IMR-90 (cell line): ENCODE measurements at regions not wholly inside any gene's neighbourhood (a gene's known extent, or its start where the extent isn't known, plus 50 kb on each side); places are given as distances from the start of the nearest gene placed in this dataset.
"Not testable (repeated sequence)": the region's sequence is repeated elsewhere in the genome, so short reads cannot be mapped to it uniquely, and the experiment has no call there.

Experiments
- ATAC-seq: fragments of 200-7000 bp; cut with Tn5 transposase; 2 replicates; pipeline ENCODE4 v1.9.1; 2020; ENCODE audit warnings: low read depth, mild to moderate bottlenecking, moderate library complexity
- BruUV-seq: library from RNA; stranded (reverse); fragments of 400-500 nt; replicated peaks from 2 replicates; lab custom pipeline; 2021; lab: Mats Ljungman, UMichigan
- CTCF ChIA-PET: fragments of 300-600 bp; formaldehyde crosslinking; extraction: SDS; loops from one replicate; lab custom pipeline; 2021; ENCODE audit warnings: antibody characterized with exemption; lab: Yijun Ruan, JAX
- POLR2A ChIA-PET: fragments of 300-600 bp; sonication (Branson Sonifier 250); formaldehyde crosslinking; loops from one replicate; lab custom pipeline; 2022; ENCODE audit warnings: antibody characterized with exemption; ENCODE audit not compliant: unreplicated experiment; lab: Charles Lee
- DNase-seq: peaks from one replicate; pipeline ENCODE4 v3.0.0; 2013
- H2AFZ ChIP-seq: replicated peaks from 2 replicates; pipeline ENCODE3; 2013; ENCODE audit warnings: low read length, mild to moderate bottlenecking; ENCODE audit not compliant: poor library complexity
- H2AK5ac ChIP-seq: 2 replicates; pipeline ENCODE4 v1.6.1; 2013; ENCODE audit warnings: low read depth, low read length, inconsistent platforms
- H2AK9ac ChIP-seq: replicated peaks from 2 replicates; pipeline ENCODE3; 2013; ENCODE audit warnings: mild to moderate bottlenecking, low read depth, low read length, moderate library complexity; ENCODE audit not compliant: poor library complexity
- H2BK120ac ChIP-seq: 2 replicates; pipeline ENCODE4 v1.6.1; 2013; ENCODE audit warnings: low read depth, low read length, inconsistent platforms
- H2BK15ac ChIP-seq: 3 replicates; pipeline ENCODE4 v1.6.1; 2013; ENCODE audit warnings: low read depth, low read length, inconsistent platforms
- H2BK20ac ChIP-seq: 2 replicates; pipeline ENCODE4 v1.6.1; 2013; ENCODE audit warnings: low read depth, mild to moderate bottlenecking, inconsistent platforms, low read length, moderate library complexity
- H2BK5ac ChIP-seq: 2 replicates; pipeline ENCODE4 v1.6.1; 2013; ENCODE audit warnings: mild to moderate bottlenecking, low read depth, low read length, inconsistent platforms; ENCODE audit not compliant: poor library complexity, severe bottlenecking
- H3K14ac ChIP-seq: replicated peaks from 2 replicates; pipeline ENCODE4 v1.6.1; 2013; ENCODE audit warnings: low read depth, low read length, inconsistent platforms
- H3K18ac ChIP-seq: 2 replicates; pipeline ENCODE4 v1.6.1; 2013; ENCODE audit warnings: low read depth, low read length, control low read depth
- H3K23ac ChIP-seq: 2 replicates; pipeline ENCODE4 v1.6.1; 2013; ENCODE audit warnings: low read depth, low read length, inconsistent platforms
- H3K27ac ChIP-seq: 2 replicates; pipeline ENCODE4 v1.5.1; 2013; ENCODE audit warnings: mild to moderate bottlenecking, control low read depth, low read length; ENCODE audit not compliant: insufficient read depth
- H3K27me3 ChIP-seq: 2 replicates; pipeline ENCODE4 v1.6.1; 2013; ENCODE audit warnings: low read length; ENCODE audit not compliant: control insufficient read depth, insufficient read depth
- H3K36me3 ChIP-seq: 2 replicates; pipeline ENCODE4 v1.6.1; 2013; ENCODE audit warnings: low read length, mixed read lengths; ENCODE audit not compliant: control insufficient read depth, insufficient read depth
- H3K4ac ChIP-seq: 2 replicates; pipeline ENCODE4 v1.6.1; 2013; ENCODE audit warnings: low read depth, low read length, inconsistent platforms
- H3K4me1 ChIP-seq: 2 replicates; pipeline ENCODE4 v1.6.1; 2013; ENCODE audit warnings: low read length, mixed read lengths; ENCODE audit not compliant: control insufficient read depth, insufficient read depth
- H3K4me2 ChIP-seq: 2 replicates; pipeline ENCODE4 v1.6.1; 2013; ENCODE audit warnings: low read depth, mild to moderate bottlenecking, control low read depth, low read length, moderate library complexity
- H3K4me3 ChIP-seq: 2 replicates; pipeline ENCODE4 v1.5.1; 2013; ENCODE audit warnings: low read depth, mild to moderate bottlenecking, control low read depth, low read length, moderate library complexity; ENCODE audit not compliant: insufficient read depth
- H3K56ac ChIP-seq: 2 replicates; pipeline ENCODE4 v1.6.1; 2013; ENCODE audit warnings: low read length, inconsistent platforms; ENCODE audit not compliant: insufficient read depth; ENCODE audit errors: extremely low read depth
- H3K79me1 ChIP-seq, 2 experiments: 2 replicates each; pipeline ENCODE4 v1.6.1; 2013; ENCODE audit warnings: low read length in 2 of 2, inconsistent platforms in 1 of 2, low read depth in 1 of 2
- H3K9ac ChIP-seq: 2 replicates; pipeline ENCODE4 v1.6.1; 2013; ENCODE audit warnings: low read depth, low read length, control low read depth
- H3K9me1 ChIP-seq: 2 replicates; pipeline ENCODE4 v1.6.1; 2013; ENCODE audit warnings: low read length, inconsistent platforms; ENCODE audit not compliant: insufficient read depth
- H3K9me3 ChIP-seq: 2 replicates; pipeline ENCODE4 v1.6.1; 2013; ENCODE audit warnings: low read length; ENCODE audit not compliant: control insufficient read depth, insufficient read depth
- H4K20me1 ChIP-seq: 2 replicates; pipeline ENCODE4 v1.6.1; 2013; ENCODE audit warnings: low read length, inconsistent platforms; ENCODE audit not compliant: insufficient read depth
- H4K5ac ChIP-seq: 2 replicates; pipeline ENCODE4 v1.6.1; 2013; ENCODE audit warnings: mild to moderate bottlenecking, low read depth, low read length, control low read depth
- H4K8ac ChIP-seq, 2 experiments: 2 replicates each; pipeline ENCODE4 v1.6.1; 2013; ENCODE audit warnings: low read depth in 2 of 2, low read length in 2 of 2, control low read depth in 1 of 2, inconsistent platforms in 1 of 2
- H4K91ac ChIP-seq: 2 replicates; pipeline ENCODE4 v1.6.1; 2013; ENCODE audit warnings: low read depth, low read length, inconsistent platforms; ENCODE audit not compliant: insufficient read depth
- FOS ChIP-seq: fragments of 150-350 bp; IDR thresholded peaks from 2 replicates; pipeline ENCODE4 v1.6.1; 2016; ENCODE audit warnings: low read depth, low read length
- MAFK ChIP-seq: IDR thresholded peaks from 2 replicates; pipeline ENCODE4 v1.6.1; 2012; ENCODE audit warnings: low read depth, low read length, improper control_type of control experiment
- MXI1 ChIP-seq: IDR thresholded peaks from 2 replicates; pipeline ENCODE4 v1.6.1; 2012; ENCODE audit warnings: low read depth, mild to moderate bottlenecking, low read length, moderate library complexity, borderline replicate concordance
- RAD21 ChIP-seq: IDR thresholded peaks from 2 replicates; pipeline ENCODE4 v1.6.1; 2012; ENCODE audit warnings: low read length, improper control_type of control experiment
- WGBS, 2 experiments: methylation state at CpG; one replicate each; pipeline versions ENCODE4 v1.1.5 to v1.1.7; 2013; ENCODE audit warnings: missing lambda C conversion rate in 2 of 2; ENCODE audit not compliant: insufficient read length in 1 of 2; ENCODE audit errors: extremely low coverage in 2 of 2; 5-methylcytosine and 5-hydroxymethylcytosine counted together
- dilution Hi-C: fragments of 300-500 bp; cut with HindIII; formaldehyde crosslinking; loops from one replicate; pipeline ENCODE4 v1.14.3; 2018; ENCODE audit warnings: low sequenced_read_pairs; ENCODE audit not compliant: unreplicated experiment
- in situ Hi-C: fragments of 300-500 bp; cut with MboI; formaldehyde crosslinking; loops from 3 replicates; pipeline ENCODE4 v1.14.3; 2019; ENCODE audit warnings: low sequenced_read_pairs, inconsistent platforms, mixed read lengths
- intact Hi-C: fragments of 100-400 bp; cut with micrococcal nuclease; formaldehyde crosslinking; loops from 2 replicates; pipeline ENCODE4 v1.10.0; 2022

DNA sequence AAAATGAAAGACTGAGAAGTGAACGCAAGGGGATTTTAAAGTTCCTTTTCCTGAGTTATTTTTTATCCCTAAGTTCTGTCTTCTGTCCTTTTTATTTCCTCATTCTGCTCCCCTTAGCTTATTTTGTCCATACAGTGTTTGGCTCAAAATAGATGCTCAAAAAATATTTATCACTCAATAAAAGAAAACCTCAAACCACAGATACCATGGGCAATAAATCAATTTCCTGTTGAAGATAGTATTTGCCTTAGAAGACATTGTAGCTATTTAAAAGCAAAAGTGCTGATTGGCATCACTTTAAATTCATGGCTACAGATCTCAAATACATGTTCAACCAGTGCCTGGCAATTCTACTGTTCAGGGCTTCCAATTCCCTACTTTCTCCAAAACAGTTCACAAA is 316.5 kb upstream of the ADAMTS9 start:
- ATAC-seq (no peak), DNase-seq (no peak)
- Histone ChIP-seq H4K8ac (no peak overlapping the region), H2AK5ac (no peak overlapping the region), H3K56ac (no peak overlapping the region), H4K91ac (no peak overlapping the region), H4K20me1 (no peaks in the 10 kb centered on the region), H3K4me2 (no peak overlapping the region), H2BK15ac (no peak overlapping the region), H3K27me3 (no peaks in the 10 kb centered on the region), H3K79me1 (no peaks in the 10 kb centered on the region), H3K23ac (no peak overlapping the region), H3K27ac (no peak overlapping the region), H2BK120ac (no peak overlapping the region), H3K36me3 (no peaks in the 10 kb centered on the region), H3K9ac (no peak overlapping the region), H4K5ac (no peak overlapping the region), H2BK5ac (no peak overlapping the region), H2AFZ (no peak overlapping the region), H3K9me1 (no peaks in the 10 kb centered on the region), H2AK9ac (no peak overlapping the region), H3K9me3 (no peaks in the 10 kb centered on the region), H3K4ac (no peak overlapping the region), H3K4me3 (no peak overlapping the region), H3K4me1 (peaks cover 4% of the 10 kb centered on the region; the same call in 1 of the 2 replicates), H3K18ac (no peak overlapping the region), H2BK20ac (no peak overlapping the region), H3K14ac (no peak overlapping the region)
- dilution Hi-C loops, result no loop called here
- in situ Hi-C loops, result no loop called here
- WGBS, 2 experiments, result no CpG with 5 or more reads among the region's 1 CpG
- TF ChIP-seq RAD21 (no peak), FOS (no peak), MXI1 (no peak), MAFK (no peak)
- BruUV-seq, result no TSS peak
- intact Hi-C loops, result loop anchor here (10.0 kb wide), 1 partner anchor 310 kb away; no protein-coding TSS in a partner anchor
- ChIA-PET CTCF (no interaction called here), POLR2A (no interaction called here)

DNA sequence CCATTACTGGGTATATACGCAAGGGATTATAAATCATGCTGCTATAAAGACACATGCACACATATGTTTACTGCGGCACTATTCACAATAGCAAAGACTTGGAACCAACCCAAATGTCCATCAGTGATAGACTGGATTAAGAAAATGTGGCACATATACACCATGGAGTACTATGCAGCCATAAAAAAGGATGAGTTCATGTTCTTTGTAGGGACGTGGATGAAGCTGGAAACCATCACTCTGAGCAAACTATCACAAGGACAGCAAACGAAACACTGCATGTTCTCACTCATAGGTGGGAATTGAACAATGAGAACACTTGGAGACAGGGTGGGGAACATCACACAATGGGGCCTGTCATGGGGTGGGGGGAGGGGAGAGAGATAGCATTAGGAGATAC is 313.3 kb upstream of the ADAMTS9 start:
- in situ Hi-C loops, H3K4me3 ChIP-seq, H4K5ac ChIP-seq, CTCF ChIA-PET, H3K27ac ChIP-seq, DNase-seq, H3K23ac ChIP-seq, H2BK120ac ChIP-seq, H3K27me3 ChIP-seq, H2AK5ac ChIP-seq, H3K9ac ChIP-seq, H3K4me2 ChIP-seq, H2BK20ac ChIP-seq, H3K9me3 ChIP-seq, H2BK5ac ChIP-seq, H3K56ac ChIP-seq, H3K79me1 ChIP-seq, H3K4ac ChIP-seq, H2AK9ac ChIP-seq, H4K20me1 ChIP-seq, POLR2A ChIA-PET, H3K14ac ChIP-seq, H2AFZ ChIP-seq, ATAC-seq, H3K4me1 ChIP-seq, H3K36me3 ChIP-seq, H4K8ac ChIP-seq, dilution Hi-C loops, H2BK15ac ChIP-seq, BruUV-seq, H4K91ac ChIP-seq, H3K18ac ChIP-seq, H3K9me1 ChIP-seq: not testable (repeated sequence)
- intact Hi-C loops, result loop anchor here (10.0 kb wide), 1 partner anchor 306 kb away; no protein-coding TSS in a partner anchor
- WGBS, 2 experiments, result no CpG with 5 or more reads among the region's 4 CpGs
